ENCODE measurements at regions not wholly inside any gene's neighbourhood (a gene's known extent, or its start where the extent isn't known, plus 50 kb on each side); places are given as distances from the start of the nearest gene placed in this dataset.

DNA sequence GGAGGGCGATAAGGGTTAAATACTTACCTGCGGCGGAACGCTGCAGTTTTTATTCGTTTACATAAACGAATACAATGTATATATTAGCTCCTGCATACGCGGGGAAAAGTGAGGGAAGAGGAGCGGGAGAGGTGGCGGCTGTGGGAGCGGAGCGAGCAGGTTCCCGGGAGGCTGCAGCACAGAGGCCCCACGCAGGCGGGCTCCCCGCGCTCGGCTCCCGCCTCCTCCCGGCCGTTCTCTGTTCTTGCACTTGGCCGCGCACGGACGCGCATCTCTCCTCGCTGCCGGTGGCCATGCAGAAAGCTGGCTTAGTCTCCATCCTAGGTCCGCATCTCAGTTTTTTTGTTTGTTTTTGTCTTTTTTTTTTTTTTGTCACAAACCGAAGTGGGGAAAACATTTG lies 340.4 kb upstream of the FAT1 start:
- no peaks in the 10 kb centered on the region for H3K4me1 ChIP-seq (ENCODE audit: control insufficient read depth, insufficient read depth, low read length)
- CTCF ChIA-PET = no interaction called here
- POLR2A ChIA-PET = no interaction called here

DNA sequence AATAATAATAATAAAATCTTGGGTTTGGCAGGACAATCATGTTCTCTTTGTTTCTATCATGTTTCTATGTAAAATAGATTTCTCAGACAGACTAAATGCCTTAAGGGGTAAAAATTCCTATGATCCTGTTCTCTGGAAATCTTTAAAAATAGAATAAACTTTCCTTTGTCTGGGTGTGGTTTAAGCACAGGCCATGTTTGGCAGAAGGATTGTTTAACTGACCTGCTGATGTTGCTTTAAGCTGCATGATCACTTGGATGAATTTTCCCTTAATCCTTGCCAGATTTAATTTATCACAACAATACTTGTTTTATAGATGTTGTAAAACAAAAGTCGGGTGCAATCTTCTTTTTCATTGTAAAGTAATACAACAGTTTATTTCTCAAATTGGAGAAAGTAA lies 341.7 kb upstream of the FAT1 start:
- TF ChIP-seq HOXD13 (CRISPR knock-in tag; IDR thresholded peaks at IDR 0.05; ENCODE audit: borderline replicate concordance) (no peak), ZNF24 (tag by site-specific recombination; IDR thresholded peaks at IDR 0.05) (no peak), REPIN1 (tag by site-specific recombination; IDR thresholded peaks at IDR 0.05; ENCODE audit: low read depth) (no peak), ZNF654 (tag by site-specific recombination; IDR thresholded peaks at IDR 0.05; ENCODE audit: low read depth) (no peak), ZNF2 (tag by site-specific recombination; IDR thresholded peaks at IDR 0.05) (no peak), ZNF302 (tag by site-specific recombination; IDR thresholded peaks at IDR 0.05; ENCODE audit: low read depth) (no peak), SALL2 (tag by site-specific recombination; IDR thresholded peaks at IDR 0.05; ENCODE audit: borderline replicate concordance) (no peak), ZNF175 (tag by site-specific recombination; IDR thresholded peaks at IDR 0.05) (no peak), ZNF561 (tag by site-specific recombination; IDR thresholded peaks at IDR 0.05; ENCODE audit: borderline replicate concordance) (no peak), TSHZ1 (tag by site-specific recombination; IDR thresholded peaks at IDR 0.05; ENCODE audit: borderline replicate concordance) (no peak), ZNF121 (tag by site-specific recombination; IDR thresholded peaks at IDR 0.05) (no peak), ZNF624 (tag by site-specific recombination; IDR thresholded peaks at IDR 0.05) (no peak)
- TF ChIP-seq, protein P1, sequence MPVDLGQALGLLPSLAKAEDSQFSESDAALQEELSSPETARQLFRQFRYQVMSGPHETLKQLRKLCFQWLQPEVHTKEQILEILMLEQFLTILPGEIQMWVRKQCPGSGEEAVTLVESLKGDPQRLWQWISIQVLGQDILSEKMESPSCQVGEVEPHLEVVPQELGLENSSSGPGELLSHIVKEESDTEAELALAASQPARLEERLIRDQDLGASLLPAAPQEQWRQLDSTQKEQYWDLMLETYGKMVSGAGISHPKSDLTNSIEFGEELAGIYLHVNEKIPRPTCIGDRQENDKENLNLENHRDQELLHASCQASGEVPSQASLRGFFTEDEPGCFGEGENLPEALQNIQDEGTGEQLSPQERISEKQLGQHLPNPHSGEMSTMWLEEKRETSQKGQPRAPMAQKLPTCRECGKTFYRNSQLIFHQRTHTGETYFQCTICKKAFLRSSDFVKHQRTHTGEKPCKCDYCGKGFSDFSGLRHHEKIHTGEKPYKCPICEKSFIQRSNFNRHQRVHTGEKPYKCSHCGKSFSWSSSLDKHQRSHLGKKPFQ (tag by site-specific recombination; IDR thresholded peaks at IDR 0.05) = no peak
- POLR2A ChIA-PET = no interaction called here
- no peaks in the 10 kb centered on the region for H3K9me3 ChIP-seq (ENCODE audit: control insufficient read depth, insufficient read depth, low read depth, low read length)
- H3K4me1 ChIP-seq (ENCODE audit: control insufficient read depth, insufficient read depth, low read length) = no peaks in the 10 kb centered on the region
- CTCF ChIA-PET = no interaction called here
- no peaks in the 10 kb centered on the region for H3K36me3 ChIP-seq (ENCODE audit: control insufficient read depth in 2 of 2, insufficient read depth in 1 of 2, low read length in 2 of 2)
- no peak overlapping the region for H3K4me3 ChIP-seq (ENCODE audit: low read depth, low read length)
- no peak overlapping the region for H3K27ac ChIP-seq (ENCODE audit: extremely low read depth, low read depth, low read length)

More for the DNA sequence above, 340.4 kb upstream of the FAT1 start:
- no peak overlapping the region for H3K4me3 ChIP-seq (ENCODE audit: low read depth, low read length)
- H3K27ac ChIP-seq (ENCODE audit: extremely low read depth, low read depth, low read length) = no peak overlapping the region
- TF ChIP-seq, protein P2, sequence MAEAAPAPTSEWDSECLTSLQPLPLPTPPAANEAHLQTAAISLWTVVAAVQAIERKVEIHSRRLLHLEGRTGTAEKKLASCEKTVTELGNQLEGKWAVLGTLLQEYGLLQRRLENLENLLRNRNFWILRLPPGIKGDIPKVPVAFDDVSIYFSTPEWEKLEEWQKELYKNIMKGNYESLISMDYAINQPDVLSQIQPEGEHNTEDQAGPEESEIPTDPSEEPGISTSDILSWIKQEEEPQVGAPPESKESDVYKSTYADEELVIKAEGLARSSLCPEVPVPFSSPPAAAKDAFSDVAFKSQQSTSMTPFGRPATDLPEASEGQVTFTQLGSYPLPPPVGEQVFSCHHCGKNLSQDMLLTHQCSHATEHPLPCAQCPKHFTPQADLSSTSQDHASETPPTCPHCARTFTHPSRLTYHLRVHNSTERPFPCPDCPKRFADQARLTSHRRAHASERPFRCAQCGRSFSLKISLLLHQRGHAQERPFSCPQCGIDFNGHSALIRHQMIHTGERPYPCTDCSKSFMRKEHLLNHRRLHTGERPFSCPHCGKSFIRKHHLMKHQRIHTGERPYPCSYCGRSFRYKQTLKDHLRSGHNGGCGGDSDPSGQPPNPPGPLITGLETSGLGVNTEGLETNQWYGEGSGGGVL (tag by site-specific recombination; IDR thresholded peaks at IDR 0.05) = no peak
- TF ChIP-seq ZNF223 (tag by site-specific recombination; IDR thresholded peaks at IDR 0.05) (no peak), ZNF623 (tag by site-specific recombination; IDR thresholded peaks at IDR 0.05) (no peak), ZNF629 (tag by site-specific recombination; IDR thresholded peaks at IDR 0.05) (no peak), ZFP41 (tag by site-specific recombination; IDR thresholded peaks at IDR 0.05; ENCODE audit: borderline replicate concordance) (no peak), PRDM6 (tag by site-specific recombination; IDR thresholded peaks at IDR 0.05) (no peak), ZNF350 (tag by site-specific recombination; IDR thresholded peaks at IDR 0.05) (no peak), ZNF302 (tag by site-specific recombination; IDR thresholded peaks at IDR 0.05; ENCODE audit: low read depth) (no peak), EGR2 (tag by site-specific recombination; IDR thresholded peaks at IDR 0.05; ENCODE audit: low read depth) (no peak)
- TF ChIP-seq, protein P3, sequence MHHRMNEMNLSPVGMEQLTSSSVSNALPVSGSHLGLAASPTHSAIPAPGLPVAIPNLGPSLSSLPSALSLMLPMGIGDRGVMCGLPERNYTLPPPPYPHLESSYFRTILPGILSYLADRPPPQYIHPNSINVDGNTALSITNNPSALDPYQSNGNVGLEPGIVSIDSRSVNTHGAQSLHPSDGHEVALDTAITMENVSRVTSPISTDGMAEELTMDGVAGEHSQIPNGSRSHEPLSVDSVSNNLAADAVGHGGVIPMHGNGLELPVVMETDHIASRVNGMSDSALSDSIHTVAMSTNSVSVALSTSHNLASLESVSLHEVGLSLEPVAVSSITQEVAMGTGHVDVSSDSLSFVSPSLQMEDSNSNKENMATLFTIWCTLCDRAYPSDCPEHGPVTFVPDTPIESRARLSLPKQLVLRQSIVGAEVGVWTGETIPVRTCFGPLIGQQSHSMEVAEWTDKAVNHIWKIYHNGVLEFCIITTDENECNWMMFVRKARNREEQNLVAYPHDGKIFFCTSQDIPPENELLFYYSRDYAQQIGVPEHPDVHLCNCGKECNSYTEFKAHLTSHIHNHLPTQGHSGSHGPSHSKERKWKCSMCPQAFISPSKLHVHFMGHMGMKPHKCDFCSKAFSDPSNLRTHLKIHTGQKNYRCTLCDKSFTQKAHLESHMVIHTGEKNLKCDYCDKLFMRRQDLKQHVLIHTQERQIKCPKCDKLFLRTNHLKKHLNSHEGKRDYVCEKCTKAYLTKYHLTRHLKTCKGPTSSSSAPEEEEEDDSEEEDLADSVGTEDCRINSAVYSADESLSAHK (tag by site-specific recombination; IDR thresholded peaks at IDR 0.05) = no peak
- no peaks in the 10 kb centered on the region for H3K36me3 ChIP-seq (ENCODE audit: control insufficient read depth in 2 of 2, insufficient read depth in 1 of 2, low read length in 2 of 2)
- H3K9me3 ChIP-seq (ENCODE audit: control insufficient read depth, insufficient read depth, low read depth, low read length) = no peaks in the 10 kb centered on the region

Measured in HEK293 (cell line).